Neutrophil (primary cell): ENCODE measurements at regions not wholly inside any gene's neighbourhood (a gene's known extent, or its start where the extent isn't known, plus 50 kb on each side); places are given as distances from the start of the nearest gene placed in this dataset.

Experiments
- H3K27ac ChIP-seq: fragments of 200-600 bp; sonication (generic); 2 replicates; pipeline ENCODE4 v1.5.1; 2016; ENCODE audit warnings: mild to moderate bottlenecking, moderate library complexity
- H3K27me3 ChIP-seq: fragments of 200-600 bp; sonication (generic); 2 replicates; pipeline ENCODE4 v1.6.0; 2016; ENCODE audit warnings: mild to moderate bottlenecking
- H3K36me3 ChIP-seq: fragments of 200-600 bp; sonication (generic); 2 replicates; pipeline ENCODE4 v1.5.1; 2017
- H3K4me1 ChIP-seq, 2 experiments: fragments of 200-600 bp in 1 of 2; sonication (generic) in 1 of 2; 1 replicate in 1 of 2; 2 replicates in 1 of 2; pipeline versions ENCODE4 v1.5.1 to v1.6.1; 2013 to 2016; ENCODE audit warnings: low read depth in 1 of 2, low read length in 1 of 2, mild to moderate bottlenecking in 1 of 2, moderate library complexity in 1 of 2; ENCODE audit not compliant: control insufficient read depth in 1 of 2, insufficient read depth in 1 of 2
- H3K4me3 ChIP-seq, 2 experiments: fragments of 200-600 bp in 1 of 2; sonication (generic) in 1 of 2; 1 replicate in 1 of 2; 2 replicates in 1 of 2; pipeline ENCODE4 v1.5.1; 2013 to 2016; ENCODE audit warnings: low read depth in 1 of 2, low read length in 1 of 2, mild to moderate bottlenecking in 1 of 2, moderate library complexity in 1 of 2
- H3K9me3 ChIP-seq: fragments of 200-600 bp; sonication (generic); 2 replicates; pipeline ENCODE4 v1.5.1; 2016
- TF ChIP-seq, protein P1 (sequence below): fragments of 200-600 bp; sonication (generic); IDR thresholded peaks from 2 replicates; pipeline ENCODE4 v1.5.1; 2016; ENCODE audit warnings: antibody characterized with exemption

GRCh38 chr2:13628122-13628521 lies 911.4 kb downstream of the TRIB2 start:
- no peaks in the 10 kb centered on the region for H3K36me3 ChIP-seq
- peaks cover 0 to 4% of the 10 kb centered on the region in 2 experiments for H3K4me1 ChIP-seq
- no peaks in the 10 kb centered on the region for H3K27me3 ChIP-seq
- no peak overlapping the region for H3K4me3 ChIP-seq
- no peak overlapping the region for H3K27ac ChIP-seq
- H3K9me3 ChIP-seq = no peaks in the 10 kb centered on the region
- TF ChIP-seq, protein P1, sequence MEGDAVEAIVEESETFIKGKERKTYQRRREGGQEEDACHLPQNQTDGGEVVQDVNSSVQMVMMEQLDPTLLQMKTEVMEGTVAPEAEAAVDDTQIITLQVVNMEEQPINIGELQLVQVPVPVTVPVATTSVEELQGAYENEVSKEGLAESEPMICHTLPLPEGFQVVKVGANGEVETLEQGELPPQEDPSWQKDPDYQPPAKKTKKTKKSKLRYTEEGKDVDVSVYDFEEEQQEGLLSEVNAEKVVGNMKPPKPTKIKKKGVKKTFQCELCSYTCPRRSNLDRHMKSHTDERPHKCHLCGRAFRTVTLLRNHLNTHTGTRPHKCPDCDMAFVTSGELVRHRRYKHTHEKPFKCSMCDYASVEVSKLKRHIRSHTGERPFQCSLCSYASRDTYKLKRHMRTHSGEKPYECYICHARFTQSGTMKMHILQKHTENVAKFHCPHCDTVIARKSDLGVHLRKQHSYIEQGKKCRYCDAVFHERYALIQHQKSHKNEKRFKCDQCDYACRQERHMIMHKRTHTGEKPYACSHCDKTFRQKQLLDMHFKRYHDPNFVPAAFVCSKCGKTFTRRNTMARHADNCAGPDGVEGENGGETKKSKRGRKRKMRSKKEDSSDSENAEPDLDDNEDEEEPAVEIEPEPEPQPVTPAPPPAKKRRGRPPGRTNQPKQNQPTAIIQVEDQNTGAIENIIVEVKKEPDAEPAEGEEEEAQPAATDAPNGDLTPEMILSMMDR = no peak

- TF ChIP-seq, protein P1 = no peak
- Histone ChIP-seq H3K9me3 (peaks cover 5% of the 10 kb centered on the region), H3K4me1 (no peaks in the 10 kb centered on the region), H3K4me3 (no peak overlapping the region), H3K27ac (no peak overlapping the region), H3K27me3 (no peaks in the 10 kb centered on the region), H3K36me3 (no peaks in the 10 kb centered on the region)
Measured at GRCh38 chr2:13638181-13638580, 921.4 kb downstream of the TRIB2 start.

DNA sequence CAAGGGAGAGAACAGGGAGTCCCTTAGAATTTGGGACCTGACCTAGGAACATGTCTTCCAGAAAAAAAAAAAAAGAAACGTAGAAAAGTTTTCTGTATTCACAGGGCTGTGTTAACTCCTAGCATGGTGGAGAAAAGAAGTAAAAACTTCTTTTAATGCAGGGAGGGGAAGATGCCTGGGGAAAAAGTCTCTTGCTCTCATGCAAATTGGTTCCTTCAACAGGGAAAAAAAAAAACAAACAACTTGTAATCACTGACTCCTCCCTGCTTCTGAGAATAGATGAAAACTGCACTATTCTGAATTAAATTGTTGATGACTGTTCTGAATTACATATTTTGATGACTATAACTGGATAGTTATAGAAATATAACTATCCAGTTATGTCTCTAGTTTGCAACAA lies 933.2 kb downstream of the TRIB2 start:
- Histone ChIP-seq H3K27ac (no peak overlapping the region), H3K36me3 (no peaks in the 10 kb centered on the region), H3K27me3 (no peaks in the 10 kb centered on the region), H3K4me1 (no peaks in the 10 kb centered on the region), H3K9me3 (no peaks in the 10 kb centered on the region), H3K4me3 (no peak overlapping the region)
- TF ChIP-seq, protein P1 = no peak

- H3K36me3 ChIP-seq = no peaks in the 10 kb centered on the region
- H3K27ac ChIP-seq = no peak overlapping the region
- TF ChIP-seq, protein P1 = no peak
- no peak overlapping the region for H3K4me3 ChIP-seq
- H3K4me1 ChIP-seq = no peaks in the 10 kb centered on the region
- no peaks in the 10 kb centered on the region for H3K27me3 ChIP-seq
- H3K9me3 ChIP-seq = no peaks in the 10 kb centered on the region
Measured at GRCh38 chr2:13650586-13651180, 933.9 kb downstream of the TRIB2 start.

DNA sequence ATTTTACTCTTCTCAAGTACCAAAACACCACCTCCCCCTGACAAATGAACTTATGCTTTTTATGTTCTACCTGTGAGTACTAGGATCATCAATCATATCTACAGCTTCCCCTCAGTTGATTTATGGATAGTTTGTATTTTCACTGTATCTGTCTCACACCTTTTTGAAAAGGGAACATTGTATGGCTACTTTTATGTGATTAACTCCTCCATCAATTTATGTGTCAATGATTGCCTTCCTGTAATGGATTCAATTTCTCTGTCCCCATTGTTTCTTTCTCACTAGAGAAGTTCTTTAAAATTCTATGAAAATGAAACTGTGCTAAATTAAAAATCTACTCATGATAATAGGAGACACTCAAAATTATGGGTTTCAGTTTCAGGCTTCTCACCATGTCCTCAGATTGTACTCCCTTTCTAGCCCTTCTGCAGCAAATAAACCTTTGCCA lies 935.0 kb downstream of the TRIB2 start:
- Histone ChIP-seq H3K9me3 (no peaks in the 10 kb centered on the region), H3K4me1 (no peaks in the 10 kb centered on the region), H3K4me3 (no peak overlapping the region), H3K27ac (no peak overlapping the region), H3K36me3 (no peaks in the 10 kb centered on the region), H3K27me3 (no peaks in the 10 kb centered on the region)
- TF ChIP-seq, protein P1 = no peak
